ENCODE measurements at regions not wholly inside any gene's neighbourhood (a gene's known extent, or its start where the extent isn't known, plus 50 kb on each side); places are given as distances from the start of the nearest gene placed in this dataset.
A peak's percentile ranks its signal among the peaks of the same experiment; 100 is the strongest.

- TF ChIP-seq CTCF (IDR thresholded peaks at IDR 0.05) = no peak
- TF ChIP-seq POLR2A (IDR thresholded peaks at IDR 0.05) = no peak
- TF ChIP-seq POLR2AphosphoS5 (IDR thresholded peaks at IDR 0.05) = no peak
- no peak for TF ChIP-seq EP300 (IDR thresholded peaks at IDR 0.05; ENCODE audit: low read depth)
- DNase-seq = no peak
- intact Hi-C loops (cut with DNase I; ENCODE audit: low total_unique reads) = loop anchor here (10.0 kb wide), 1 partner anchor 507 kb away; no protein-coding TSS in a partner anchor
- H3K27ac ChIP-seq = peak overlapping the region in 3 of 4 donors; percentile 44 to 73 (median 70)
- peaks cover 14 to 47% (median 36%) of the 10 kb centered on the region in 4 donors for H3K4me1 ChIP-seq
- in situ Hi-C loops (cut with MboI; ENCODE audit: low pct_ligation_motif_present in 1 of 4, low pct_unique_long_range_greater_than_20kb in 1 of 4, low sequenced_read_pairs in 3 of 4) = loop anchor here in 3 of 4 donors (10.0 kb wide), 3 partner anchors 147 to 507 kb away; no protein-coding TSS in a partner anchor
- no peak overlapping the region for H3K4me3 ChIP-seq
- no peaks in the 10 kb centered on the region for H3K9me3 ChIP-seq
- 71 to 75% methylated on average over 1 to 12 of the region's 12 CpGs for WGBS, 2 donors (ENCODE audit: low coverage in 1 of 2)
- no peaks in the 10 kb centered on the region for H3K36me3 ChIP-seq
- no peaks in the 10 kb centered on the region for H3K27me3 ChIP-seq
Observed at GRCh38 chr2:42977270-42978174, 185.1 kb upstream of the HAAO start.

GRCh38 chr2:42976351-42976750 is 184.0 kb upstream of the HAAO start:
- Histone ChIP-seq H3K4me3 (no peak overlapping the region), H3K36me3 (no peaks in the 10 kb centered on the region), H3K27me3 (no peaks in the 10 kb centered on the region), H3K9me3 (no peaks in the 10 kb centered on the region), H3K27ac (peak overlapping the region in 1 of 4 donors; percentile 2), H3K4me1 (peaks cover 14 to 47% (median 36%) of the 10 kb centered on the region in 4 donors)
- no peak for TF ChIP-seq POLR2AphosphoS5 (IDR thresholded peaks at IDR 0.05)
- TF ChIP-seq POLR2A (IDR thresholded peaks at IDR 0.05) = no peak
- TF ChIP-seq EP300 (IDR thresholded peaks at IDR 0.05; ENCODE audit: low read depth) = no peak
- no peak for TF ChIP-seq CTCF (IDR thresholded peaks at IDR 0.05)
- in situ Hi-C loops (cut with MboI; ENCODE audit: low pct_ligation_motif_present in 1 of 4, low pct_unique_long_range_greater_than_20kb in 1 of 4, low sequenced_read_pairs in 3 of 4) (loop anchor here in 3 of 4 donors (10.0 kb wide), 3 partner anchors 148 to 508 kb away; no protein-coding TSS in a partner anchor), intact Hi-C loops (cut with DNase I; ENCODE audit: low total_unique reads) (loop anchor here (10.0 kb wide), 1 partner anchor 508 kb away; no protein-coding TSS in a partner anchor)
- DNase-seq = no peak
- WGBS, 2 donors (ENCODE audit: low coverage in 1 of 2) = 75% methylated on average over 5 of the region's 5 CpGs; no CpG with 5 or more reads in 1 of the 2 donors

- H3K27me3 ChIP-seq = no peaks in the 10 kb centered on the region
- in situ Hi-C loops (cut with MboI; ENCODE audit: low pct_ligation_motif_present in 1 of 4, low pct_unique_long_range_greater_than_20kb in 1 of 4, low sequenced_read_pairs in 3 of 4) = loop anchor here (10.0 to 25.0 kb wide), 4 partner anchors 150 to 512 kb away; no protein-coding TSS in a partner anchor
- no peaks in the 10 kb centered on the region for H3K9me3 ChIP-seq
- H3K4me3 ChIP-seq = peak overlapping the region in 3 of 4 donors; percentile 16 to 46 (median 31)
- peak; percentile 79 for DNase-seq
- H3K4me1 ChIP-seq = peaks cover 14 to 42% (median 32%) of the 10 kb centered on the region in 4 donors
- TF ChIP-seq CTCF (IDR thresholded peaks at IDR 0.05) = peak; percentile 93 to 97 (median 95)
- no peak for TF ChIP-seq POLR2A (IDR thresholded peaks at IDR 0.05)
- TF ChIP-seq EP300 (IDR thresholded peaks at IDR 0.05; ENCODE audit: low read depth) = no peak
- peak in 1 of 3 donors; percentile 27 for TF ChIP-seq POLR2AphosphoS5 (IDR thresholded peaks at IDR 0.05)
- H3K36me3 ChIP-seq = no peaks in the 10 kb centered on the region
- intact Hi-C loops (cut with DNase I; ENCODE audit: low total_unique reads) = loop anchor here (2.0 to 10.0 kb wide), 2 partner anchors 252 to 510 kb away; partner anchors contain the start of gene ZFP36L2
- H3K27ac ChIP-seq = peak overlapping the region; percentile 58 to 81 (median 70)
- WGBS, 2 donors (ENCODE audit: low coverage in 1 of 2) = 40 to 44% methylated on average over 1 to 31 of the region's 40 CpGs
Observed at GRCh38 chr2:42974721-42975717, 182.6 kb upstream of the HAAO start.

Data from transverse colon (tissue), 4 donors.